Caco-2 (cell line): ENCODE measurements at regions not wholly inside any gene's neighbourhood (a gene's known extent, or its start where the extent isn't known, plus 50 kb on each side); places are given as distances from the start of the nearest gene placed in this dataset.

Experiments used
- BruUV-seq: library from RNA; stranded (reverse); fragments of 400-500 nt; replicated peaks from 2 replicates; lab custom pipeline; 2021; lab: Mats Ljungman, UMichigan
- CTCF ChIA-PET: fragments of 300-600 bp; sonication (Branson Sonifier 250); formaldehyde crosslinking; loops from one replicate; lab custom pipeline; 2022; ENCODE audit warnings: antibody characterized with exemption; lab: Charles Lee
- POLR2A ChIA-PET: fragments of 300-600 bp; sonication (Branson Sonifier 250); formaldehyde crosslinking; loops from one replicate; lab custom pipeline; 2022; ENCODE audit warnings: antibody characterized with exemption; lab: Charles Lee
- DNase-seq, 2 experiments: peaks; one replicate each; pipeline versions ENCODE4 v3.0.0 to v3.0.0-alpha.2; 2020 to 2022
- H3K27me3 ChIP-seq: replicated peaks from 2 replicates; pipeline ENCODE4 v1.6.0; 2011; ENCODE audit warnings: low read length; ENCODE audit not compliant: control insufficient read depth, insufficient read depth
- H3K36me3 ChIP-seq: 2 replicates; pipeline ENCODE4 v1.5.1; 2011; ENCODE audit warnings: low read length; ENCODE audit not compliant: control insufficient read depth, insufficient read depth
- H3K4me1 ChIP-seq: fragments of 250-450 bp; sonication (Bioruptor Pico); 2 replicates; pipeline ENCODE4 v1.5.1; 2020; ENCODE audit warnings: mild to moderate bottlenecking
- H3K4me3 ChIP-seq: 2 replicates; pipeline ENCODE4 v1.5.1; 2011; ENCODE audit warnings: low read depth, mild to moderate bottlenecking, control low read depth, low read length
- H3K9me3 ChIP-seq: fragments of 250-450 bp; sonication (Bioruptor Pico); 2 replicates; pipeline ENCODE4 v1.5.1; 2020; ENCODE audit warnings: mild to moderate bottlenecking, moderate library complexity
- H3K27ac Mint-ChIP-seq: one replicate; pipeline ENCODE4 v1.8.0; 2022; ENCODE audit warnings: mixed read lengths; ENCODE audit not compliant: unreplicated experiment
- H3K27me3 Mint-ChIP-seq: one replicate; pipeline ENCODE4 v1.8.0; 2022; ENCODE audit warnings: mixed read lengths; ENCODE audit not compliant: insufficient read depth, unreplicated experiment
- H3K36me3 Mint-ChIP-seq: one replicate; pipeline ENCODE4 v1.8.0; 2022; ENCODE audit warnings: mild to moderate bottlenecking, mixed read lengths; ENCODE audit not compliant: insufficient read depth, unreplicated experiment
- H3K4me1 Mint-ChIP-seq: one replicate; pipeline ENCODE4 v1.8.0; 2022; ENCODE audit warnings: low read depth, mixed read lengths; ENCODE audit not compliant: unreplicated experiment
- H3K4me3 Mint-ChIP-seq: one replicate; pipeline ENCODE4 v1.8.0; 2022; ENCODE audit warnings: mild to moderate bottlenecking, moderate library complexity, mixed read lengths; ENCODE audit not compliant: unreplicated experiment
- H3K9me3 Mint-ChIP-seq: one replicate; pipeline ENCODE4 v1.8.0; 2022; ENCODE audit warnings: mixed read lengths; ENCODE audit not compliant: unreplicated experiment
- CTCF ChIP-seq, 2 experiments: fragments of 200-600 bp in 1 of 2; IDR thresholded peaks; 1 replicate in 1 of 2; 2 replicates in 1 of 2; pipeline versions ENCODE4 v1.5.1 to v1.8.0; 2011 to 2022; ENCODE audit warnings: antibody characterized with exemption in 1 of 2, control low read depth in 1 of 2, inconsistent platforms in 1 of 2, low read depth in 1 of 2, low read length in 1 of 2, mild to moderate bottlenecking in 1 of 2, moderate library complexity in 1 of 2; ENCODE audit not compliant: insufficient read depth in 1 of 2, severe bottlenecking in 1 of 2, unreplicated experiment in 1 of 2
- intact Hi-C: fragments of 100-400 bp; cut with micrococcal nuclease; formaldehyde crosslinking; loops from one replicate; pipeline ENCODE4 v1.10.0; 2022; ENCODE audit not compliant: unreplicated experiment

DNA sequence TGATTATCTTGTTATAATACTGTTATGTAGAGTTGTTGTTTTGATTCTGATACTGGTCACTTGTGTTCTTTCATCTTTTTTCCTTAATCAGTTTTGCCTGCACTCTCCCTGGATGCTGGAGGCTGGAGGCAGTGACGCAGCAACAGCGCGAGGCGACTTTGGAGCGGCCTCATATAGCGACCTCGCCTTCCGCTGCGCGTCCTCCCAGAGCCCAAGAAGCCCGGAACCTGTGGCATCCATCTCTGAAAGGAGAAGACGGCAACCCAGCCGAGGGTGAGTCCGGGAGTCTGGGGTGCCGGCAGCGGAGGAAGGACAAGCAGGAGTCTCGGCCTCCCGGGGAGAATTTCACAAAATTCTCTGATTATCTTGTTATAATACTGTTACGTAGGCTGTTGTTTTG lies 161.2 kb downstream of the ZNF33B start:
- CTCF ChIA-PET, result no interaction called here
- TF ChIP-seq CTCF (IDR thresholded peaks at IDR 0.05; ENCODE audit: insufficient read depth in 1 of 2, low read depth in 1 of 2, low read length in 1 of 2, severe bottlenecking in 1 of 2, unreplicated experiment in 1 of 2), result no peak
- H3K36me3 Mint-ChIP-seq, result no peaks in the 10 kb centered on the region
- H3K27me3 Mint-ChIP-seq, result peaks cover 3% of the 10 kb centered on the region
- H3K4me1 Mint-ChIP-seq, result no peaks in the 10 kb centered on the region
- H3K4me1 ChIP-seq, result no peaks in the 10 kb centered on the region
- no peak for DNase-seq
- no peaks in the 10 kb centered on the region for H3K27me3 ChIP-seq
- no peaks in the 10 kb centered on the region for H3K36me3 ChIP-seq
- no peaks in the 10 kb centered on the region for H3K9me3 Mint-ChIP-seq
- H3K27ac Mint-ChIP-seq, result no peak overlapping the region
- BruUV-seq, result no TSS peak
- POLR2A ChIA-PET, result no interaction called here
- H3K9me3 ChIP-seq, result peaks cover 7% of the 10 kb centered on the region; the same call in 1 of the 2 replicates
- no peak overlapping the region for H3K4me3 ChIP-seq
- intact Hi-C loops, result no loop called here
- H3K4me3 Mint-ChIP-seq, result no peak overlapping the region

DNA sequence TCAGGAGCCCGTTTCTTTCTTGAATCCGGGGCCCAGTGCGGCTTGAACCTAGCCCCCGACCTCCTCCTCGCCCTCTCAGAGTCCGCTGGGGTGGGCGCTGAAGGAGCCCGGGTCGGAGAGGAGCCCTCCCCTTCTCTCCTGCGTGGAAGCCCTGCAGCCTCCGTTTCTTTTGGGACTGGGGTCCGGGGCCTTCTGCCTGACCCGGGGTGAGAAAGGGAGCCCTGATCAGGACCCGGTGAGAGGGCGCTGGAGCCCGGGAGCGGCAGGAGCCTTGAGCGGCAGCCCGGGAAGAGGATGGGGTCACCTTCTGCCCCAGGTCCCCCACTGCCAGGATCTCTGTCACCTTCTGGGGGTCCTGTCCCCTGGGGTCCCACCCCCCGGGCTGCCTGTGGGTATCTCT lies 162.3 kb downstream of the ZNF33B start:
- H3K9me3 ChIP-seq, result peaks cover 7% of the 10 kb centered on the region; the same call in 1 of the 2 replicates
- Mint-ChIP-seq H3K27ac (no peak overlapping the region), H3K4me3 (no peak overlapping the region), H3K36me3 (no peaks in the 10 kb centered on the region), H3K4me1 (no peaks in the 10 kb centered on the region), H3K27me3 (peaks cover 3% of the 10 kb centered on the region), H3K9me3 (peaks cover 7% of the 10 kb centered on the region)
- no peak overlapping the region for H3K4me3 ChIP-seq
- no peak for TF ChIP-seq CTCF (IDR thresholded peaks at IDR 0.05; ENCODE audit: insufficient read depth in 1 of 2, low read depth in 1 of 2, low read length in 1 of 2, severe bottlenecking in 1 of 2, unreplicated experiment in 1 of 2)
- ChIA-PET CTCF (no interaction called here), POLR2A (no interaction called here)
- H3K27me3 ChIP-seq, result no peaks in the 10 kb centered on the region
- intact Hi-C loops, result no loop called here
- no TSS peak for BruUV-seq
- no peak for DNase-seq
- no peaks in the 10 kb centered on the region for H3K36me3 ChIP-seq
- no peaks in the 10 kb centered on the region for H3K4me1 ChIP-seq

DNA sequence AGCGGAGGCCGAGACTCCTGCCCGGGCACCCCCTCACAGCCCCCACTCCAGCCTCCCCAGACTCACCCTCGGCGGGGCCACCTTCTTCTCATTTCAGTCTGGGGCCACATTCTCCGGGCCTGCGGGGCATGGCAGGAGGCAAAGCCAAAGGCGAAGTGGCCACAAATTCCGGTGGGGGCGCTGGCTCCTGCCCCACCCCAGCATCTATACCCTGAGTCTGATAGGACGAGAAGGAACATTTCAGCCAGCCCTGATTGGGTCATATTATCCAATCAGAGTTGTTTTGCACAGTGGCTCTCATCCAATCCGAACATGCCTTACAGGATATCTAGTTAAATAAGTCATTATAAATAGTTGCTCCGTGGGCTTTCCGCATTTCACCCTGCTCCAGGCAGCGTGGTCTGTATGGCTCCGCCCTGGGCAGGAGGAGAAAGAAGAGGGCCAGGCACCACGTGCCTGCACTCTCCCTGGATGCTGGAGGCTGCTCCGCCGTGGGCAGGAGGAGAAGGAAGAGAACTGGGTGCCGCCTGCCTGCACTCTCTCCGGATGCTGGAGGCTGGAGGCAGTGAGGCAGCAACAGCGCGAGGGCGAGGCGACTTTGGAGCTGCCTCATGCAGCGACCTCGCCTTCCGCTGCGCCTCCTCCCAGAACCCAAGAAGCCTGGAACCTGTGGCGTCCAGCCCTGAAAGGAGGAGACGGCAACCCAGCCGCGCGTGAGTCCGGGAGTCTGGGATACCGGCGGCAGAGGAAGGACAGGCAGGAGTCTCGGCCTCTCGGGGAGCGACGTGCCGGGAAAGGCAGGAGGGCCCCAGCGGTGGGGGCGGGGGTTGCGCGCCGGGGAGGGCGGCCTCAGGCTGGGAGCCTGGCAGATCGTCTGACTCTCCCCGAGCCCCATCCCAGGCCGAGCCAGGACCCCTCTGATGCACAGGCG lies 162.9 kb downstream of the ZNF33B start:
- Histone ChIP-seq H3K27me3 (no peaks in the 10 kb centered on the region), H3K36me3 (no peaks in the 10 kb centered on the region), H3K4me1 (no peaks in the 10 kb centered on the region), H3K4me3 (no peak overlapping the region), H3K9me3 (peaks cover 7% of the 10 kb centered on the region; the same call in 1 of the 2 replicates)
- no peak overlapping the region for H3K4me3 Mint-ChIP-seq
- ChIA-PET CTCF (no interaction called here), POLR2A (no interaction called here)
- H3K36me3 Mint-ChIP-seq, result no peaks in the 10 kb centered on the region
- no peak overlapping the region for H3K27ac Mint-ChIP-seq
- intact Hi-C loops, result no loop called here
- no peak for DNase-seq
- H3K9me3 Mint-ChIP-seq, result peaks cover 10% of the 10 kb centered on the region
- peaks cover 3% of the 10 kb centered on the region for H3K27me3 Mint-ChIP-seq
- BruUV-seq, result no TSS peak
- H3K4me1 Mint-ChIP-seq, result no peaks in the 10 kb centered on the region
- no peak for TF ChIP-seq CTCF (IDR thresholded peaks at IDR 0.05; ENCODE audit: insufficient read depth in 1 of 2, low read depth in 1 of 2, low read length in 1 of 2, severe bottlenecking in 1 of 2, unreplicated experiment in 1 of 2)
